Common myeloid progenitor, CD34-positive (primary cell): ENCODE measurements at regions not wholly inside any gene's neighbourhood (a gene's known extent, or its start where the extent isn't known, plus 50 kb on each side); places are given as distances from the start of the nearest gene placed in this dataset.
"Not testable (repeated sequence)": the region's sequence is repeated elsewhere in the genome, so short reads cannot be mapped to it uniquely, and the experiment has no call there.

Experiments
- CTCF ChIA-PET: fragments of 350-600 bp; sonication (Branson Sonifier 250); formaldehyde crosslinking; loops from one replicate; lab custom pipeline; 2021; ENCODE audit warnings: antibody characterized with exemption; lab: Charles Lee
- POLR2A ChIA-PET: fragments of 350-600 bp; sonication (Branson Sonifier 250); formaldehyde crosslinking; loops from one replicate; lab custom pipeline; 2021; ENCODE audit warnings: antibody characterized with exemption; lab: Charles Lee
- DNase-seq, 3 donors: peaks; one replicate each; pipeline versions ENCODE4 v3.0.0 to v3.0.0-alpha.2; 2013
- H3K27ac ChIP-seq, 2 experiments: 1 replicate in 1 of 2; 2 replicates in 1 of 2; pipeline ENCODE4 v1.7.0; 2013; ENCODE audit warnings: inconsistent platforms in 2 of 2, low read length in 2 of 2, mild to moderate bottlenecking in 2 of 2, low read depth in 1 of 2, moderate library complexity in 1 of 2; ENCODE audit not compliant: severe bottlenecking in 2 of 2, insufficient read depth in 1 of 2, poor library complexity in 1 of 2
- H3K27me3 ChIP-seq, 5 experiments: replicated peaks in 2 of 5; 1 replicate in 3 of 5; 2 replicates in 2 of 5; pipeline versions ENCODE4 v1.6.1 to v1.7.0; 2013; ENCODE audit warnings: low read length in 4 of 5, mild to moderate bottlenecking in 2 of 5, moderate library complexity in 2 of 5, inconsistent platforms in 1 of 5; ENCODE audit not compliant: insufficient read depth in 5 of 5, control insufficient read depth in 4 of 5
- H3K36me3 ChIP-seq, 4 experiments: 1 replicate in 2 of 4; 2 replicates in 2 of 4; pipeline versions ENCODE4 v1.6.1 to v1.7.0; 2013; ENCODE audit warnings: low read length in 3 of 4, control low read depth in 1 of 4, mild to moderate bottlenecking in 1 of 4; ENCODE audit not compliant: control insufficient read depth in 4 of 4, insufficient read depth in 4 of 4
- H3K4me1 ChIP-seq, 4 experiments: 1 replicate in 3 of 4; 2 replicates in 1 of 4; pipeline versions ENCODE4 v1.6.1 to v1.7.1; 2013; ENCODE audit warnings: low read length in 3 of 4, mild to moderate bottlenecking in 3 of 4, control low read depth in 1 of 4, inconsistent platforms in 1 of 4, moderate library complexity in 1 of 4; ENCODE audit not compliant: control insufficient read depth in 4 of 4, insufficient read depth in 4 of 4; ENCODE audit errors: control extremely low read depth in 1 of 4
- H3K4me3 ChIP-seq, 7 experiments: 1 replicate in 4 of 7; 2 replicates in 3 of 7; pipeline versions ENCODE4 v1.5.1 to v1.7.0; 2013; ENCODE audit warnings: mild to moderate bottlenecking in 7 of 7, low read length in 6 of 7, moderate library complexity in 6 of 7, inconsistent platforms in 2 of 7, low read depth in 2 of 7, control low read depth in 1 of 7; ENCODE audit not compliant: insufficient read depth in 4 of 7, control insufficient read depth in 1 of 7; ENCODE audit errors: extremely low read depth in 1 of 7
- H3K9me3 ChIP-seq, 5 experiments: 1 replicate in 4 of 5; 2 replicates in 1 of 5; pipeline versions ENCODE4 v1.6.1 to v1.7.1; 2013; ENCODE audit warnings: low read length in 4 of 5, mild to moderate bottlenecking in 2 of 5, inconsistent platforms in 1 of 5, low read depth in 1 of 5, moderate library complexity in 1 of 5; ENCODE audit not compliant: control insufficient read depth in 4 of 5, insufficient read depth in 2 of 5; ENCODE audit errors: control extremely low read depth in 1 of 5
- WGBS: methylation state at CpG from one replicate; pipeline ENCODE4 v1.1.5; 2013; ENCODE audit not compliant: insufficient coverage; 5-methylcytosine and 5-hydroxymethylcytosine counted together

DNA sequence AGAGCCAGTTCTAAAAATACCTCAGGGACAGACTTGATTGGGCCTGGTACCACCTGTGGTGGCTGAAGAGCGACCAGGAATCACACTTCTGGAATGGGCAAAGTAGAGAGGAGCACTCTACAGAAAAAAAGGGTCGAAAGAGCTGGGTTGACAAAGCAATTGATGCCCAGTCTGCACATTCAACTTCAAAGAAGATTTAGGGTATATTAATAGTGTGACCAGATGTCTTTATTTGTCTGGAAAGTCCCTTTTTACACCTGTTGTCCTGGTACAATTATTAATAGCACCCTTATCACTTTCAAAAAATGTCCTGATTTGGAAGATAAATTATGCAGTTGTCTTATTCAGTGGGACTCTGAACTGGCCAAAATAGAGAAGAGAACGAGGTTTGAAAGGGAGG lies 137.5 kb downstream of the DYRK2 start:
- WGBS = 100% methylated on average over 2 of the region's 3 CpGs

DNA sequence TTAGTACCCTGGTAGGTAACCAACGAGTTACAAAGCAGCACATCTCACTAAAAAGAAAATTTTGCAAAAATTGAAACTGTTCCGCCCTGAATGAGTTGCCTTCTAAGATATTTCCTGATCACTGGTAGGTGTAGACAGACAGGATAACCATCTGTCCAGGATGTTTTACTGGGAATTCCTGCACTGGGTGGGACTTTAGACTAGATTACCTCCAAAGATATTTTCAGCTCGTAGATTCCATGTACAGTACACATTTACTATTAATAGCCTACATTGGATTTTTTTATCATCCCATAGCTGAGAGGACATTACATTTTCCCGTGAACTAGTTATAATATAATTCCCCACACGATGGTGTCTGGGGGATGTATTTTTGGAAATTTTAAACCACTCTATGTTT lies 139.6 kb downstream of the DYRK2 start:
- Histone ChIP-seq H3K4me1 (no peaks in the 10 kb centered on the region), H3K36me3 (no peaks in the 10 kb centered on the region), H3K27me3 (no peaks in the 10 kb centered on the region), H3K4me3 (no peak overlapping the region), H3K9me3 (peaks cover 0 to 8% (median 6%) of the 10 kb centered on the region in 5 experiments), H3K27ac (no peak overlapping the region)
- CTCF ChIA-PET = no interaction called here
- WGBS = 80% methylated on average over 1 of the region's 5 CpGs
- no peak for DNase-seq
- POLR2A ChIA-PET = interaction anchor here (0.6 kb wide), 1 partner anchor 353 kb away, joined by 3 read pairs; no protein-coding TSS in a partner anchor

More for the DNA sequence above, 137.5 kb downstream of the DYRK2 start:
- Histone ChIP-seq H3K9me3 (peaks cover 0 to 2% (median 0%) of the 10 kb centered on the region in 5 experiments), H3K36me3 (no peaks in the 10 kb centered on the region), H3K4me3 (no peak overlapping the region), H3K27me3 (no peaks in the 10 kb centered on the region), H3K4me1 (no peaks in the 10 kb centered on the region), H3K27ac (no peak overlapping the region)
- POLR2A ChIA-PET = no interaction called here
- no peak for DNase-seq
- CTCF ChIA-PET = no interaction called here

DNA sequence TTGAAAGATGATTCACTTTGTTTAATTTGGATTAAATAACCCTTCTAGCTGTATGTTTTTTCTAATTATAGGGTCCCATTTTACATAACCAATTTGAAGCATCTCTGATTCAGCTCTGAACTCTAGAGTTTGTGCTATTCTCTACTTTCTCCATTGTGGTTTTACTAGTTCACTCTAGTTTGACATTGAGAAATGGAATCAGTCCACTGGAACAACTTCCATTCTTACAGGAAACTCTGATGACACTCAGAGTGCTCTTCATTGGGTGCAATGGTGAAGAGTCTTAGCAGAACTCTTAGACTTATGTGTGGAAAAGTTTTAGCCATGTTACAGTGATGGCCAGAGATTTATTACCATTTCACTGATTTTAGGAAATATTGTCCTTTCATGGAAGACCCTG lies 140.7 kb downstream of the DYRK2 start:
- POLR2A ChIA-PET = no interaction called here

DNA sequence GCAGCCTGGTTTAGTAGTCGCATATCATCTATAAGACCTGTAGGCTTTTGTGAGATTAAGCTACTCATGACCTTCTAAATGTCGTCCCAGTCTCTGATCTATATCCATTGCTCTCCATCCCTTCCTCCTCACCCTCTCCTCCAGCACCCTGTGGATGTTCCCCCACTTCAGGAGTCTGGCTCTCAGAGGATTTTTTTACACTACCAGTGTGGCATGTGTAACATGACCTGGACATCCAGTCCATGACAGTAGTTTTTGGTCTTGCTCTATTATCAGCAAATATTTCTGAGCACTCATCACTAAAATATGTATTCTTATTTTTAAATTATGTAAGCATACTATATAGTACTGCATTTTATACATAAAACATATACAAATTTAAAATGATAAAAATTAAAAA lies 142.1 kb downstream of the DYRK2 start:
- Histone ChIP-seq H3K36me3 (no peaks in the 10 kb centered on the region), H3K4me1 (no peaks in the 10 kb centered on the region), H3K9me3 (peaks cover 0 to 8% (median 5%) of the 10 kb centered on the region in 5 experiments), H3K27me3 (no peaks in the 10 kb centered on the region), H3K27ac (no peak overlapping the region), H3K4me3 (no peak overlapping the region)
- POLR2A ChIA-PET = no interaction called here
- WGBS = 100% methylated on average over 2 of the region's 2 CpGs
- CTCF ChIA-PET = no interaction called here
- no peak for DNase-seq

More for the DNA sequence above, 140.7 kb downstream of the DYRK2 start:
- Histone ChIP-seq H3K27me3 (no peaks in the 10 kb centered on the region), H3K4me3 (no peak overlapping the region), H3K9me3 (peaks cover 0 to 8% (median 6%) of the 10 kb centered on the region in 5 experiments), H3K4me1 (no peaks in the 10 kb centered on the region), H3K36me3 (no peaks in the 10 kb centered on the region), H3K27ac (no peak overlapping the region)
- CTCF ChIA-PET = no interaction called here
- DNase-seq = no peak

DNA sequence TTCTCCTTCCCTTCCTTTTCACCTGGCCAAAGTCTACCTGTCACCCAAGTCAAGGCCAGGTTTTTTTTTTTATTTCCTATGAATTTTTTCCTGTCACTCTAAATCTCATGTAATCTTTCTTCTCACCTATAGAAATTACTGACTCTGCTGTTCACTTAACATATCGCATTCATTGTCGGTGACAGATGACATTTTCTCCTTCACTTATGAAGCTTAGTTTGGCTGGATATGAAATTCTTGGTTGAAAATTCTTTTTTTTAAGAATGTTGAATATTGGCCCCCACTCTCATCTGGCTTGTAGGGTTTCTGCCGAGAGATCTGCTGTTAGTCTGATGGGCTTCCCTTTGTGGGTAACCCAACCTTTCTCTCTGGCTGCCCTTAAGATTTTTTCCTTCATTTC lies 142.8 kb downstream of the DYRK2 start:
- H3K27ac ChIP-seq, POLR2A ChIA-PET, H3K36me3 ChIP-seq, H3K4me1 ChIP-seq, H3K4me3 ChIP-seq, H3K9me3 ChIP-seq, CTCF ChIA-PET, DNase-seq, H3K27me3 ChIP-seq: not testable (repeated sequence)
- no CpG with 5 or more reads among the region's 3 CpGs for WGBS

DNA sequence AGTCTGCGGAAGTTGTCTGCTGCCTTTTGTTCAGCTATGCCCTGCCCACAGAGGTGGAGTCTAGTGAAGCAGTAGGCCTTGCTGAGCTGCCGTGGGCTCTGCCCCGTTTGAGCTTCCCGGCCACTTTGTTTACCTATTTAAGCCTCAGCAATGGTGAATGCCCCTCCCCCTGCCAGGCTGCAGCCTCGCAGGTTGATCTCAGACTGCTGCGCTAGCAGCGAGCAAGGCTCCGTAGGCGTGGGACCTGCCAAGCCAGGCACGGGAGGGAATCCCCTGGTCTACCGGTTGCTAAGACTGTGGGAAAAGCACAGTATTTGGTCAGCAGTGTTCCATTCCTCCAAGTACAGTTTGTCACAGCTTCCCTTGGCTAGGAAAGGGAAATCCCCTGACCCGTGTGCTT lies 143.6 kb downstream of the DYRK2 start:
- CTCF ChIA-PET = no interaction called here
- Histone ChIP-seq H3K27me3 (peaks cover 0 to under 1% (median 0%) of the 10 kb centered on the region in 5 experiments), H3K36me3 (no peaks in the 10 kb centered on the region), H3K4me3 (no peak overlapping the region), H3K27ac (no peak overlapping the region), H3K9me3 (peaks cover 0 to 8% (median 5%) of the 10 kb centered on the region in 5 experiments), H3K4me1 (no peaks in the 10 kb centered on the region)
- DNase-seq = no peak
- WGBS = 96% methylated on average over 12 of the region's 12 CpGs
- POLR2A ChIA-PET = no interaction called here

DNA sequence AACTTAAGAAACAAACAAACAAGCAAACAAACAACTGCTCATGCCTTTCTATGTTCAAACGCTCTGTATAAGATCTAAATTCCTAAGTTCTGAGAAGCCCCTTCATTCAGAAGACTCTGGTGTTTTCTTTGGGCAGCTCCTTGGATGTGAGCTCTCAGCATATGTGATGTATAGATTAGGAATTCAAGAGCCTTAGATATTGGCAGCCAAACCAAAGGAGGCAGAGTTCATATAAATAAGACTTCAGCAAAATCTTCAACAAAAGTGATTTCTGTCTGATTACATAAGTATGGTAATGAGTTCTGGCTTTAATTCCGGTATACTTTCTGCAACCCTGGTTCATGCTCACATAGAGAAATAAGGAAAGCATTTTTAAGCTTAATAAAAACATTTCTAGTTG lies 145.6 kb downstream of the DYRK2 start:
- POLR2A ChIA-PET = no interaction called here
- H3K27ac ChIP-seq = no peak overlapping the region
- peaks cover 0 to 8% (median 5%) of the 10 kb centered on the region in 5 experiments for H3K9me3 ChIP-seq
- no peaks in the 10 kb centered on the region for H3K36me3 ChIP-seq
- peaks cover 0 to 3% (median 0%) of the 10 kb centered on the region in 5 experiments for H3K27me3 ChIP-seq
- DNase-seq = no peak
- CTCF ChIA-PET = interaction anchor here (0.6 kb wide), 1 partner anchor 1654 kb away, joined by 3 read pairs; no protein-coding TSS in a partner anchor
- H3K4me1 ChIP-seq = no peaks in the 10 kb centered on the region
- no CpG with 5 or more reads among the region's 2 CpGs for WGBS
- H3K4me3 ChIP-seq = no peak overlapping the region
